GM18502 (cell line): ENCODE measurements at regions not wholly inside any gene's neighbourhood (a gene's known extent, or its start where the extent isn't known, plus 50 kb on each side); places are given as distances from the start of the nearest gene placed in this dataset.

Experiments
- ATAC-seq: cut with Tn5 transposase; IDR thresholded peaks from one replicate; pipeline ENCODE4 v1.9.1; 2021; ENCODE audit warnings: mild to moderate bottlenecking; ENCODE audit not compliant: unreplicated experiment, poor library complexity

DNA sequence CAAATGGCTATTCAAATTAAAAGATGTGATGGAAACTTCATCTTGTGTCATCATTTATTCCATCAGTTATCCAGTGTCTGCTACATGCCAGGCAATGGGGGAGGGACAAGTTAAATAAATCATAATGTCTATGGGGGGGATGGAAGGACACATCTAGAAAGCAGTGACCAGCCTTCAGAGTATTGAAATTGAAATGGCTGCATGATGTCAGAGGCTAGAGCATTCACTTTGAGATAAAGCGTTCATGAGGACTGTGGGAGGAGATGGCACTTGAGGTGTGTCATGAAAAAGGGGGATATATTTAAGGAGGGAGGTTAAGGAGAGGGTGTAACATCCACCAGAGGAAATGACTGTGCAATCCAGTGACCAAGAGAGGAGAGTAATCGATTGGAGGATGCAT is 50.6 kb downstream of the SLIT2 start:
- no peak for ATAC-seq

DNA sequence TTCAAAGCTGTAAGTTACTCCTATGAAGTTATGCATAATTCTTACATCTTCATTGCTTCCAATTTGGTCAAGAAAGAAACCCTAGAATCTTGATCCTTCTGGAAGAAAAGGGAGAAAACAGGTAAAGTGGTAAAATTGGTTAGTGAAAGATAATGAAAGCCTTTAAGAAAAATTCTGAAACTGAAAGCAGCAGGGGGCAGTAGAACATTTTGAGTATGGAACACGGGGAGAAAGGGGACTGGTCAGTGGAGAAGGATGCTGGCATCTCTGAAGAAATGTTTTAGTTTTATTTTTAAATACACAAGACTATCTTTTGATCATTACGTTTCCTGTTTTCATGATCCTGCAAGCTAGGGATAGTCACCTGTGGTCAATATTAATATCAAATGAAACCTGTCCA is 54.3 kb downstream of the SLIT2 start:
- no peak for ATAC-seq

DNA sequence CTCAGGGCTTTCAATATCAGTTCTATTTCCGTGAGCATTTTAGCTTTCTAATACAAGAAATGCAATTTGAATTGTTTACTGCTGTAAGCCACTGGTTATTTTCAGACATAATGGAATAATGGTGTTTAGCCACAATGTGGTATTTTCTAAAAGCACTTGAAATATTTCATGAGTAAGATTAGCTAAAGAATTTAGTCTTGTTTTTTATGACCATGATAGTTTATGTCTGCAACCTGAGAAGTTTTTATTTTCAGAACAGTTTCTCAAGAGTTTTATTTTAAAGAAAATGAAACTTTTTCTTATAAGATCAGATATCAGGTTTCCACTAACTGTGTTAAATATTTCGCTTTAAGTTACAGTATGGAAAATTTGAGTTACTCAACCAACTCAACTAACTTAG is 60.2 kb downstream of the SLIT2 start:
- no peak for ATAC-seq

DNA sequence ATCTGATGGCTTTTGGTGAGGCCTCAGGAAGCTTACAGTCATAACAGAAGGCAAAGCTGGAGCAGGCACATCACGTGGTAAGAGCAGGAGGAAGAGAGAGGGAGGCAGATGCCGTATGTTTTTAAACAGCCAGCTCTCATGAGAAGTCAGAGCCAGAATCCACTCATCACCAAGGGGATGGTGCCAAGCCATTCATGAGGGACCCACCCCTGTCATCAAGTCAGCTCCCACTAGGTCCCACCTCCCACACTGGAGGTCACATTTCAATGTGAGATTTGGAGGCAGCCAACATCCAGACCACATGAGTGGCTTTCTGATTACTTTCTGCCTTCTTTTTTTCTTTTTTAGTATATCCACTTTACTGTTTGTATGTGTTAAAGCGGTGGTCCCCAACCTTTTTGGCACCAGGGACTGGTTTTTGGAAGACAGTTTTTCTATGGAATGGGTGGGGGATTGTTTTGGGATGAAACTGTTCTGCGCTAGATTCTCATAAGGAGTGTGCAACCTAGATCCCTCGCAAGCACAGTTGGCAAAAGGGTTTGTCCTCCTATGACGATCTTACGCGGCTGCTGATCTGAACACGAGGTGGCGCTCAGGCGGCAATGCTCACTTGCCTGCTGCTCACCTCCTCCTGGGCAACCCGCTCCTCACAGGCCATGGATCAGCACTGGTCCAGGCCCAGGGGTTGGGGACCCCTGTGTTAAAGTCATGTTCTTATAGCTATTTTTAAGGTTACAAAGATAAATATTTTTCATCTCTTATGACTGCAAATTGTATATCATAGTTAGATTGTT is 61.7 kb downstream of the SLIT2 start:
- no peak for ATAC-seq

DNA sequence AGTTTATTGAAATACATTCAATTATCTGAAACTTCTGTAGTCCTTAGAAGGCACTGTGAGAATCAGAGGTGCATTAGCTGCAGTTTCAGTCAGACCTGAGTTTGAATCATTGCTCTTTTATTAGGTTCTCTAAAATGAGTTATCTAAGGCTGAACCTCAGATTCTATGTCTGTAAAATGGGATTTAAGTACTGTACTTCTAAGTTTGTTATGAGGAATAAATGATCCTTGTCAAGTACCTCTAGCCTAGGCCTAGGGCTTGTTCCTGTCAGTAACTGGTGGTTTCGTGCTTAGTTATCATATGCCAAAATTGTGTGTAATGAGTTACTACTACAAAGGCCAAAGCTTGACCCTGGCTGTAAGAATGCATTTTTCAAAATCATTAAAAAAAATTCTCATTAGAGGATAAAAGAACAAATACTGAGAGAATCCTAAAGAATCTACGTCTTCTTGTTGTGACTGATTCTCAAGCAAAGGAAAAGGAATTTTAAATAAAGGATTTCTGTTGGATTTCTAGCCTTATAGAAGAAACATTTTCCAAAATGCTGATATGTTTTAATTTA is 65.8 kb downstream of the SLIT2 start:
- no peak for ATAC-seq

DNA sequence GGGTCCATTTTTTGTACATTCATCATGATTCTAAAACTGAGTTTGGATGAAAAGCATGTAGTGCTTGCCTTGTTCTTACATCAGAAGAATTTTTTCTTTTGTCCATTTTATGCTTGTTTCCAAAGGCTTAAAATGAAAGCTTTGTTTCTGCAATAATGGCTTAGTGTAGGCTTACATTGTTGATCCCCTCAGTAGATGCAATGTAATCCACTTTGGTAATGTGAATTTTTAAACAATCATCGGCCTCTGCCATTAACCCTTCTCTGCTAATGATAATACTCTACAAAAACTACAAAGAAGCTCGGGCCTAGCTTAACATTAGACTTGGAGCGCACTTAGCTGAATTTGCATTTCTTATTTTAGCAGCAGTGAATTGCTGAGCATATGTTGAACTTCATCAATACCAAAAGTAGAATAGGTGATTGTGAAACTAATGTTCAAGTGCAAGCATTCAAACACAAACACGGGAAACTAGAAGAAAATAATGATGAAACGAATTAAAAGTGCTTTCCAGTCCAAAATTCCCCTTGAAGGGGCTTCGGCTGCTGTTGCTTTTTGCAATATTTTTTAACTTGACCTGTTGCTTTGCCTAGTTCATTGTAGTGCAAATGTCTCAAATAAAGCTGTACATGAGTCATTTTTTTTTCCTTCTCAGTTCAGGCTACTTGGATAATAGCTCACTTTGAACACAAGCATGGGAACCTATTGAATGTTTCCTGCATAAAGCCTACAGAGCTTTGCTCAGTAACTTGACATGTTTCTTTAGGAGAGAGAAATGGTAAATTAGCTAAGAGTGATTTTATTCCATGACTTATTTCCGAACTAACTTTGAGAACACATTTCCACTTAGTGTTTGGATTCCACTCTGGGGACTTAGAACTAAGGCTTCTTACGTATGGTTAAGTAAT is 66.5 kb downstream of the SLIT2 start:
- ATAC-seq: no peak

DNA sequence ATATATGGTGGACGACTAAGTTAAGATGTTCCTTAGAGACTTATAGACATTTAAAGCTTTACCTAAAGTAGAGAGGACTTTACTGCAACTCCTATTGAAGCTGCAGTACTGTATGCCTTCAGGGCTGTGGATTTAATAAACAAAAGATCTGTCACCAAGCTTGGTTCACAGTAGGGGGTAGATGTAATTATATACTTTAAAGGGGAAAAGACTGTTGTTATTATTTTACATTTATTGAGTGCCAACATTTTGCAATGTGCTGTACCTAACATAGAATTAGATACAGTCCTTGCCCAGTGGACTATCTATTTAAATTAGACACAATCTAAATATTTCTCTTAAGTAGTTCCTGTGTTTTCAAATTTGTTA is 67.2 kb downstream of the SLIT2 start:
- no peak for ATAC-seq

DNA sequence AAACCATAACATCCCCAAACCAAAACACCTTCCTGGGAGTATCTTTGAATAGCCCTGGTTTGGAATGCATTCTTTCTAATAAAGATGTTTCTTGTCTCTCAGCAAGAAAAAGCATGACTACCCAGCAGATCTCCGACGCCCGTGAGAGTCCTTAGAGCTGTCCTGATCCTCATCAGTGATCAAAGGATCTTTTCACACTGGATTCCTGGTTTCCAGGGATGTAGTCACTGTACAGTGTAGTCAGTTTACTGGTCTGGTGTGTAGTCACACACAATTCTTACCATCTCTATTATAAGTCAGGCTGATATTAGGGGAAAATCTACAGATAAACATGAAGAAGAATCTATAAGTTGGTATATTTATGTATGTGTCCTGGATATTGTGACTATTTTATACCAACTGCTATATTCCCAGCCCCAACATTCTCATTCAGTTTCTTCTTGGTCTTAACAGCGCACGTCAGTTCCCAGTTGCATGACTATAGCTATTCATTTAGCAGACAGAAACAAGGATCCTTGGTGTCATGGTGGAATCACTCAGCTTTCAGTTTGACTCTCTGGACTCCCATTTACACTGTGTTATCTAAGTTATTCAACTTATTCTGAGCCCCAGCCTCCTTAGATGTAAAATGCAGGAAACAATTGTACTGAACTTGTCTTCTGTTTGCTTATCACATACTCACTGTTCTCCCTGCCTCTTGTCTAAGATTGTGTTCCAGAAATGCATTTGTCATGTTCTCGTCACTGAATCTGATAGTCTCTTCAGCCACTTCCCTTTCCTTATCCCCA is 68.3 kb downstream of the SLIT2 start:
- no peak for ATAC-seq

DNA sequence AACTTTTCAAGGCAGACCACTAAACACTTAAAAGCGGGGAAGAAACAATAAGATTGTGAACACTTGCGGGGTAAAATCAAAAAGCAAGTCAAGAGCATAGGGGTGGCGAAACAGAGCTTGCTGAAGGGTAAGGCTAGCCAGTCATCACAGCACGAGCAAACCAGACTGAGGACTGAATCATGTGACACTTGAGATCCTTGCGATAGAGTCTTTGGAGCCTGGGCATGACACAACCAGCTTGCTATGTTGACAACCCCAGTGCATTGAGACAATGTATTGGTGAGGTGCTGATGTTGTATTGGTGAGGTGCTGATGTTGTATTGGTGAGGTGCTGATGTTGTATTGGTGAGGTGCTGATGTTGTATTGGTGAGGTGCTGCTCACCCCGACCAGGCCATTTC is 72.3 kb downstream of the SLIT2 start:
- ATAC-seq: no peak

DNA sequence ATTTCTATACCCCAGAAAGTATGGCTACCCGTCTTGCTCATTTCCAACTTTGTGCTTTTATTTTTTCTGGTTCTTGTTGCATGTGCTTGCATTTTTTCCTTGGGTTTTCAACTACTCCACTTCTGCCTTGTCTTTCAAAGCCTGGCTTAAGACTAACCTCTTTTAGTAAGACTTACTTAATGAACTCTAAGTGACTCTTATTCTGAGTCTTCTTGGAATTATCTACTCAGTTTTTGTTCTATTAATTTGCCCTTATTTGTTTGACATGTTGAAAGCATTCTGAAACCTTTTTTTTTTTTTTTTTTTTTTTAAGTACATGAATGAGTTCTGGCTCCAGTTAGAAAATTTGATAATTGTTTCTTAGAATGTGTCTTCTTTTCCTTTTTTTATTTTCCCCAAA is 74.8 kb downstream of the SLIT2 start:
- ATAC-seq: no peak

DNA sequence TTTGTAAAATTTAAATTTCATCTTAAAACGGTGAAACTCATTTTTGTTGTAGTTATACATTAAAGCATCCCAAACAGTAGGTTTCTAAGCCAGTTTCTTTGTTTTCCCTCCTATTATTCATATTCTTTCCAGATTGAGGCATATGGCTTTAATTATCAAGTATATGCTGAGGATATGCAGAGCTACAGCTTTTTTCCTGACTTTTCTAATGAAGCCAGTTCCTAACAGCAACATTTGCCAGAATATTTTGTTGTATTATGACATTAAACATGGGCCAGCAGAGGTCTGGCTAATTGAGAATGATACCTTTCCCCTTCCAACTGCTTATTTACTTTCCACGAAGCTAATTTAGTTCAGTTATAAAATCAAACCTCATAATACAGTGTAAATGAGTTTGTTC is 75.3 kb downstream of the SLIT2 start:
- no peak for ATAC-seq

DNA sequence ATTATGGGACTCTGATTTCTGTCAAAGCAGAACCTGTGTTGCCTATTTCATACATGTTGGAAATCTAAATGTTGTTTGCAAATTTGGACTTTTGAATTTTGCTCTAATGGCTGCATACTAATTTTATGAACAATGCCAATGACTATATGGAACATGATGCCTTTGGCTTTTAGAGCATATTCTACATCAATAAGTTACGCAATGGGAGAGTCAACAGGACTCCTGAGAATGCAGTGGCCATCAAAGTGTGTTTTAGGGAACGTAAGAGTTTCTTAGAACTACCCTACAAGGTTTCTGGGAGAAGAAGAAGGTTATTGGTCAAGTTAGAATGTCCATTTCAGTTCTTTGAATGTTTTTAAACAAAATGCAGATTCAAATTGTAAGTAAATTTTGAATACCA is 76.1 kb downstream of the SLIT2 start:
- ATAC-seq: no peak

DNA sequence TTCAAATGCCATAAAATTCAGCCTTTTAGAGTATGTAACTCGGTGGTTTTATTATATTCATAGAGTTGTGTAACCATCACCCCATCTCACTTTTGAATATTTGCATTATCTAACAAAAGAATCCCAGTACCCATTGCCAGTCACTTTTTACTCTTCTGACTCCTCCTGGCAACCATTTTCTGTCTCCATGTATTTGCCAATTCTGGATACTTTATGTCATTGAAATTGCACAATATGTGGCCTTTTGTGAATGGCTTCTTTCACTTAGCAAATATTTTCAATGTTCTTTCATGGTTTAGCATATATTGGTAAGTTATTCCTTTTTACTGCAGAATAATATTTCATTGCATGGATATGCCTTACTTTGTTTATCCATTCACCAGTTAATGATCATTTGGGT is 79.9 kb downstream of the SLIT2 start:
- no peak for ATAC-seq

DNA sequence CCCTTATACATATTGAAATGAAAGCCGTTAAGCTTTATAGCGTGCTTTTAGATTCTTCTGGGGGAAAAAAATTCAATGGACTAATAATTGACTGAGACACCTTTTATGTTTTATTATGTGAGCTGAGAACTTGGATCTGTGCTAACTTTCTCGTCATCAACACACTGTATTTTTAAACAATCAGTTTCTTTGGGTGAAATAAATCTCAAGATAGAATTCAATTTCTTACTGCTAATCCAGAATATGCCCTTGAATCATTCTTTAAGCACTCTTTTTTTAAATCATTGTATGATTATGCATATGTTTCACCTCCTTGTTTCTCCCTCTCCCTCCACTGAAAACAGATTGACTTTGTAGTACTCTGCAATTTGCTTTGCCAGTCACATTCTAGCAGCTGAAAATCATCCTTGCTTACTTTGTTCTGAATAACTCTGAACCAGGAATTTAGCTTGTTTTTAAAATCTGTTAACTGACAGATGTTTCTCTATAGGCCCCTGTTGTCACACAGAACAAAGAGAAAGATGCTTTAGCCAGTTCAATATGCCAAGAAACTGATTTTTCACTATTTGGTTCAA is 81.5 kb downstream of the SLIT2 start:
- no peak for ATAC-seq

DNA sequence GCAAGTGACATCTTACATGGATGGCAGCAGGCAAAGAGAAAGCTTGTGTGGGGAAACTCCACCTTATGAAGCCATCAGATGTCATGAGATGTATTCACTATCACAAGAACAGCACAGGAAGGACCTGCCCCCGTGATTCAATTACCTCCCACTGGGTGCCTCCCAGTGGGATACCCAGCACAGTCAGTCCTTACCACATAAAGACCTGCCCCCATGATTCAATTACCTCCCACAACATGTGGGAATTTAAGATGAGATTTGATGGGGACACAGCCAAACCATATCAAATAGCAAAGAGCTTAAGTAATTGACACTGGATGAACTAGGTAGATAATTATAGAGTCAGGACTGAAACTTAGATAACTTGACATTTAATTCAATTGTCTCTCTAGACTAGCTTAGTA is 85.6 kb downstream of the SLIT2 start:
- ATAC-seq: no peak

DNA sequence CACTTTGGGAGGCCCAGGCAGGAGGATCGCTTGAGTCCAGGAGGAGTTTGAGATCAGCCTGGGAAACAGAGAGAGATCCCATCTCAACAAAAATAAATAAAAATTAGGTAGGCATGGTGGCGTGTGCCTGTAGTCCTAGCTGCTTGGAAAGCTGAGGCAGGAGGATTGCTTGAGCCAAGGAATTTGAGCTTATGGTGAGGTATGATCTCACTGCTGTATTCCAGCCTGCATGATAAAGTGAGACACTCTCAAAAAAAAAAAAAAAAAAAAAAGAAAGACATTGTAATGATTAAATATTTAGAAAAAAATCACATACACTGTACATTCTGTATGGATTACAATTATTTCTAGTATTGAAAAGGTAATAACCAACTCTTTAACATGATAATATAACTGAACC is 87.1 kb downstream of the SLIT2 start:
- ATAC-seq: no peak

DNA sequence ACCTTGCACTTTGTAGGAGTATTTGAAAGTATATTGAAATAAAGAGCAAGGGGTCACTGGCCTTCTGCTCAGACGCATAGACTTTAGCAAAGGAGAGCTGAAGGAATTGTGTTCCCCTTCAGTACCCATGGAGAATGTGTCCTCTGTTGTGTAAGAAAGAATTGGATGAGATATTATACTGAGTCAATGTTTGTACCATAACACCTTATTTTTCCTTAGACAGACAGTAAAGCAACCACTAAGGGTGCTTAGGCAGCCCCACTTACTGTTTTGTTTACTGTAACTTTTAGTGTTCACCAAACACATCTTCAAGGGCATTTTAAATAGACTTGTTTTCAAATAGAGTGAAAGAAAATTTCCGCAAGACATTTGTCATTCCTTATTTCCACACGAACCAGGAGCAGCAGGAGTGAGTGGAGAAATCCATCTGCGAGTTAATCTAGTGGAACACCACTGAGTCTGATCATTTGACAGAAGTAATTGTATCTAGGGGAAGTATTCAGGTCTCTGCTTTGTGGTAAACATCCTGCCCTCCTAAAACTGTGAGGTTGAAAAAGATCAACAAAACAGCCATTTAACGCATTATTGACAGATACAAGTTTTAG is 89.5 kb downstream of the SLIT2 start:
- ATAC-seq: no peak

DNA sequence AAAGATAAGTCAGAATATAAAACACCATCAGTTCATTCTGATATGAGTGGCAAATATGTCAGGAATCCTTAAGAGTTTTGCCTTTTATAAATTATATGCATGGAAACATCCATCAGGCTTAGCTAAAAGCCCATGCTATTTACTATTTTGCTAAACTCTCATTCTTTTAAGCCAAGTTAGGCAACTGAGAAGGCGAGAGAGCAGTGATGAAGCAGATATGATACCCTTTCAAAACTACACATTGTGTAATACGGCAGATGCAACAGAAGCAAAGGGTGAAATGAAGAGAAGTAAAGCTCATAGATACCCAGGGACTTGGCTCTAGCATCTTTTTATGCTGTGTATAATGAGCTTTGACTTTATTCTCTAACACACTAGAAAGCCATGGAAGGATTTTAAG is 95.8 kb downstream of the SLIT2 start:
- ATAC-seq: no peak

DNA sequence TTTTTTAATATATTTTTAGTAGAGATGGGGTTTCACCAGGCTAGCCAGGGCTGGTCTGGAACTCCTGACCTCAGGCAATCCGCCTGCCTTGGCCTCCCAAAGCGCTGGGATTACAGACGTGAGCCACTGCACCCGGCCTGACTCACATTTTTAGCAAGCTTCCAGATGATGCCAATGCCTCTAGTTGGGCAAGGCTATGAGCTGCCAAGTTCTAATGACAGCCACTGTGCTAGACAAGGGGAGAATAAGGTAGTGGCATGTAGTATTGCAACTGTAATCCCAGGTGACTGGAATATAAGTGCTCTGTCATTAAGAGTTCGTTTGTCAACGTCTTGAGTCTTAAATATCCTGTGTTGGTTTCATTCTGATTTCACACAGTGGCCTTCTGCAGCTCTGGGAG is 96.7 kb downstream of the SLIT2 start:
- ATAC-seq: no peak
